ENCODE measurements at regions not wholly inside any gene's neighbourhood (a gene's known extent, or its start where the extent isn't known, plus 50 kb on each side); places are given as distances from the start of the nearest gene placed in this dataset.

- POLR2A ChIA-PET: no interaction called here
- no peak overlapping the region for H3K27ac ChIP-seq (ENCODE audit: low read depth, low read length)
- H3K9me3 ChIP-seq (ENCODE audit: low read length): no peaks in the 10 kb centered on the region
- H3K9me3 Mint-ChIP-seq: peaks cover 7 to 13% (median 8%) of the 10 kb centered on the region in 5 donors
- DNase-seq: no peak
- CTCF ChIA-PET: no interaction called here
- H3K36me3 Mint-ChIP-seq: peaks cover 0 to 7% (median 0%) of the 10 kb centered on the region in 3 donors
- no peaks in the 10 kb centered on the region for H3K4me1 Mint-ChIP-seq
- H3K27me3 Mint-ChIP-seq: peaks cover 30 to 57% of the 10 kb centered on the region in 2 donors
- no peaks in the 10 kb centered on the region for H3K27me3 ChIP-seq (ENCODE audit: insufficient read depth, low read length, poor library complexity, severe bottlenecking)
- no peak overlapping the region for H3K4me3 Mint-ChIP-seq
- H3K27ac Mint-ChIP-seq: no peak overlapping the region
- H3K36me3 ChIP-seq (ENCODE audit: insufficient read depth, low read length): no peaks in the 10 kb centered on the region
- H3K4me3 ChIP-seq (ENCODE audit: low read length): no peak overlapping the region
- H3K4me1 ChIP-seq (ENCODE audit: insufficient read depth, low read length): no peaks in the 10 kb centered on the region
Measured at GRCh38 chr16:27005386-27005785, 61.3 kb upstream of the C16orf82 start.

Data from CD8-positive, alpha-beta memory T cell (primary cell).